ENCODE measurements at regions not wholly inside any gene's neighbourhood (a gene's known extent, or its start where the extent isn't known, plus 50 kb on each side); places are given as distances from the start of the nearest gene placed in this dataset.

DNA sequence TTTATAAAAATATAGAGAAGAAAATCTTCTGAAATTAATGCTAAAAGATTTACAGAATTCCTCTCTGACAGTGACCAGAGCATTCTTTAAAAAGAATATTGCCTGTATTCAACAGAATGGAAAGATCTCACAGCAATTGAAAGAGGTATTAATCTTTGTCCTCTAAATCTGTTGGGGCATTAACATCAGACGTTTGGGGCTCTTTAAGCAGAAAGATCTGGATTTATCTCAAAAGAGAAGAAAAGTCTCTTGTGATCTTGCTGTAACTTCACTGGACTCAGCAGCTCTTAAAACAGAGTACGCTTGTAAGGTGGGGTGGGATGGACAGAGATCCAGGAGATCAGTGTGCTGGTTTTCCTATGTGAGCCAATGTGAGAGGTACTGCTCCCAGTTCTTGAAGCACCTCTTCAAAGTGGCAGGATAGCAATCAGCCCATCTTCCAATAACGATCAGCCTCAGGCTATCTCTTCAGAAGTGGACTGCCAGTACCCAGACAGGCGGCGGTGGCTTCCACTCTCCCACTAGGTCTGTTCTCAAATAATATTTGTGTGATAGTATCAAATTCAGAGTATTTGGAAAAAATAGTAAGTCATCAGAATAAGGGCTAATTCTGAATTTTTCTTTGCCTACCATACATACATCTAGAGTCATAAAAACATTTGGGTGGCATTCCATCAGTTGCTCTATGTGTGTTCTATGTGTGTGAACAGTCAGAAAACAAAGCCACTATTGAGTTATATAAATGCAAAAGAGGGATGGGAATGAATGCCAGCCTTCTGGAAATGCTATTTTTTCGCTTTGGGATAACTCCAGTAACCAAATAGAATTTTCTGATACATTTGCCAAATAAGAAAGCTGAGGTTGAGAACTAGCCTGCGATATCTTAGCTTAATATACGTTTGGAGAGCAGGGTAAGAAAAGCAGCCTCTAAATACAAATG, 237.4 kb upstream of the RGS6 start:
- Mint-ChIP-seq H3K27me3 (ENCODE audit: low read depth) (no peaks in the 10 kb centered on the region), H3K27ac (ENCODE audit: unreplicated experiment) (no peak overlapping the region), H3K36me3 (ENCODE audit: low read depth) (peaks cover 31% of the 10 kb centered on the region)

DNA sequence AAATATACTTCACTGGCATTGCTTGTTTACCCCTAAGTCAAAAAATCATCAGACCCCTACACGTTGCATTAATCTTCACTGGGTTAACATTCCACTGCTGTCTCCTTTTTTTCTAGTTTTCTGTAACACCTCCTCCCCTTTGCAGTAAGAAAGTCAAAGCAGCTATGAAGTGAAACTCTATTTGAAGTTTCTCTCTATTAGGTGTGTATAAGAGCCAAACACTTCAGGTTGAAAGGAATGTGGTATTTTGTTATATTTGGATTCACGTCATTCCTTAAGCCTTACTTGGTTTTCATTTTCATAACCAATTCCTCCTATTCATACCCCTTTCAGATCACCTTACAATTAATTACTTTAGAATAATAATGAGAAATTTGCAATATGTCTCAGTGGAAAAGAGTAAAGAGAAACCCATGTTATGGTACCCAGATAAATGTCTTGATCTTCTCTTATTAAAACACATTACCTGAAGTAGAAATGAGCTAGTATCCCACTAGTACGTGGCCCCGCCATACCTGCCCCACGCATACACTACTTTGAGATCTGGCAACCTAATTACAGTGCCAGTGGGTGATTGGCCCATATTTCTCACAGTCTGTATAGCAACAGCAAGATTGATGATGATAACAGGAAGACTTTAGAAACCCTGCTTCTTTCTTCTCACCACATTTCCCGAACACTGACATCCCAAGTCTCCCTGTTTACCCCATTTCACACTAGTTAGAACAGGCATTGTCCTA, 236.4 kb upstream of the RGS6 start:
- Mint-ChIP-seq H3K9me3 (ENCODE audit: low read depth) (no peaks in the 10 kb centered on the region), H3K4me3 (ENCODE audit: unreplicated experiment) (no peak overlapping the region), H3K27me3 (ENCODE audit: low read depth) (no peaks in the 10 kb centered on the region), H3K4me1 (ENCODE audit: low read depth) (peaks cover 52% of the 10 kb centered on the region), H3K36me3 (ENCODE audit: low read depth) (peaks cover 30% of the 10 kb centered on the region), H3K27ac (ENCODE audit: unreplicated experiment) (no peak overlapping the region)
- no peak for DNase-seq (ENCODE audit: low spot score)
- no peak for TF ChIP-seq CTCF (IDR thresholded peaks at IDR 0.05)

More for the DNA sequence above, 237.4 kb upstream of the RGS6 start:
- H3K4me1 Mint-ChIP-seq (ENCODE audit: low read depth) = peaks cover 56% of the 10 kb centered on the region
- no peak overlapping the region for H3K4me3 Mint-ChIP-seq (ENCODE audit: unreplicated experiment)
- no peak for DNase-seq (ENCODE audit: low spot score)
- H3K9me3 Mint-ChIP-seq (ENCODE audit: low read depth) = no peaks in the 10 kb centered on the region
- TF ChIP-seq CTCF (IDR thresholded peaks at IDR 0.05) = no peak

DNA sequence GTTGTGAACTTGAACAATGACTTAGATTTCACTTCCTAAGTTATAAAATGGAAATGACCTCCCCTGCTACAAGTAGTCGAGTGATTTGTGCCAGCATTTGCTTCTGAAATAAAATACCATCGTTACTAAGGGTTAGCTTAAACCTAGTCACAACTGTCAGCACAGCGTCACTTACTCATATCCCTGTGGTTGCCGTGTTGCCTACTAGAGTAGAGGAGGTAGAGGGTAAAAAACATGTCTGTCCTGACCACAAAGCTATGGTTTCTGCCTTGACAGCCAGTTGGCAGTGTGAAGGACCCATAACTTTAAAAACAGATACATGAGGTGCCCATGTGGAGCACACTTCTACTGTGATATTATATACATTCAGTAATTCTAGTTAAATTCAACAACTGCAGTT, 234.2 kb upstream of the RGS6 start:
- Mint-ChIP-seq H3K4me1 (ENCODE audit: low read depth) (peaks cover 52% of the 10 kb centered on the region), H3K36me3 (ENCODE audit: low read depth) (peaks cover 25% of the 10 kb centered on the region)

DNA sequence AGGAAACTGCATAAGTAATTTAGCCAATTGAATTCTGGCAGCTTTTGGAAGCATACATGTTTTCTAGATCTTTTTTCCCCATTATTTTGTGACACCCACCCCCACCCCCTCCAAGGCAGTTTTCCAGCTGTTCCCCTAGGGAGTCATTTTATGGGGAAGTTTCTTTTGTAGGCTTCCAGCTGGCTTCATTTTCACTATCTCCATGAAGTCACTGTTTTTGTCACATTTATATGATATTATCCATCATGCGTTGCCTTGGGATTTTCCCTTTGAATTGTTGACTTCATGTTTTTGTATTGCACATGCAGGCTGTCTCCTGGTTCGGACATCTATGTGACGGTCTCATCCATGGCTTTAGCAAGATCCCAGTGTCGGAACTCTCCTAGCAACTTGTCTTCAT, 233.6 kb upstream of the RGS6 start:
- H3K4me3 Mint-ChIP-seq (ENCODE audit: unreplicated experiment) = no peak overlapping the region
- no peaks in the 10 kb centered on the region for H3K27me3 Mint-ChIP-seq (ENCODE audit: low read depth)
- no peak overlapping the region for H3K27ac Mint-ChIP-seq (ENCODE audit: unreplicated experiment)
- no peaks in the 10 kb centered on the region for H3K9me3 Mint-ChIP-seq (ENCODE audit: low read depth)
- peaks cover 22% of the 10 kb centered on the region for H3K36me3 Mint-ChIP-seq (ENCODE audit: low read depth)
- no peak for TF ChIP-seq CTCF (IDR thresholded peaks at IDR 0.05)
- H3K4me1 Mint-ChIP-seq (ENCODE audit: low read depth) = peaks cover 52% of the 10 kb centered on the region
- no peak for DNase-seq (ENCODE audit: low spot score)

More for the DNA sequence above, 234.2 kb upstream of the RGS6 start:
- no peak overlapping the region for H3K4me3 Mint-ChIP-seq (ENCODE audit: unreplicated experiment)
- no peaks in the 10 kb centered on the region for H3K27me3 Mint-ChIP-seq (ENCODE audit: low read depth)
- no peak for TF ChIP-seq CTCF (IDR thresholded peaks at IDR 0.05)
- peak overlapping the region; percentile 55 for H3K27ac Mint-ChIP-seq (ENCODE audit: unreplicated experiment)
- H3K9me3 Mint-ChIP-seq (ENCODE audit: low read depth) = no peaks in the 10 kb centered on the region
- DNase-seq (ENCODE audit: low spot score) = no peak

GRCh38 chr14:71701990-71702389, 230.2 kb upstream of the RGS6 start:
- no peak overlapping the region for H3K4me3 Mint-ChIP-seq (ENCODE audit: unreplicated experiment)
- no peak for DNase-seq (ENCODE audit: low spot score)
- peak overlapping the region; percentile 65 for H3K27ac Mint-ChIP-seq (ENCODE audit: unreplicated experiment)
- peaks cover 29% of the 10 kb centered on the region for H3K4me1 Mint-ChIP-seq (ENCODE audit: low read depth)
- H3K36me3 Mint-ChIP-seq (ENCODE audit: low read depth) = peaks cover 21% of the 10 kb centered on the region
- no peaks in the 10 kb centered on the region for H3K27me3 Mint-ChIP-seq (ENCODE audit: low read depth)
- no peaks in the 10 kb centered on the region for H3K9me3 Mint-ChIP-seq (ENCODE audit: low read depth)
- no peak for TF ChIP-seq CTCF (IDR thresholded peaks at IDR 0.05)
